ENCODE measurements at regions not wholly inside any gene's neighbourhood (a gene's known extent, or its start where the extent isn't known, plus 50 kb on each side); places are given as distances from the start of the nearest gene placed in this dataset.

DNA sequence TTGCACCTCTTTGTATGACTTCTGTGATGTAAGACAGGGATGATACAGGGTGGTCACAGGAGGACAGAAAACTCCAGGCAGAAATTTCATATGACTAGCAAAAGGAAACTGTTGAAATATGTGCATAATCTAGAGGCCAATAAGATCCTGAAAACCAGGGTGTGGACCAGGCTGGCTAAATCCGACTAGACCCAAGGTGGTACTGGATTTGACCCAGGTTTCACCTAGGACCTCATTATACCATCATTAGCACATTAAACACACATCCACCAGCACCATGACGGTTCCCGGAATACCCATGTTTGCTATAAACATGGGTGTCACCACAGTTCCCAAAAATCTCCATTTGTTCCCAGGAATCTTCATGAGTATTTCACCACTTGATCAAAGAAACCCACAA, 517.1 kb downstream of the ZNF608 start:
- no peak overlapping the region for H3K27ac ChIP-seq
- H3K36me3 ChIP-seq, result no peaks in the 10 kb centered on the region
- DNase-seq (ENCODE audit: low spot score) (no peak), ATAC-seq (ENCODE audit: insufficient number of reproducible peaks, low FRiP score, low read depth) (no peak)
- no peaks in the 10 kb centered on the region for H3K4me1 ChIP-seq (ENCODE audit: control insufficient read depth in 1 of 2, low read depth in 2 of 2)
- no peak overlapping the region for H3K4me3 ChIP-seq
- H3K9me3 ChIP-seq, result no peaks in the 10 kb centered on the region
- no peaks in the 10 kb centered on the region for H3K27me3 ChIP-seq (replicated peaks; ENCODE audit: insufficient read depth)
- no peak for TF ChIP-seq CTCF (IDR thresholded peaks at IDR 0.05)

DNA sequence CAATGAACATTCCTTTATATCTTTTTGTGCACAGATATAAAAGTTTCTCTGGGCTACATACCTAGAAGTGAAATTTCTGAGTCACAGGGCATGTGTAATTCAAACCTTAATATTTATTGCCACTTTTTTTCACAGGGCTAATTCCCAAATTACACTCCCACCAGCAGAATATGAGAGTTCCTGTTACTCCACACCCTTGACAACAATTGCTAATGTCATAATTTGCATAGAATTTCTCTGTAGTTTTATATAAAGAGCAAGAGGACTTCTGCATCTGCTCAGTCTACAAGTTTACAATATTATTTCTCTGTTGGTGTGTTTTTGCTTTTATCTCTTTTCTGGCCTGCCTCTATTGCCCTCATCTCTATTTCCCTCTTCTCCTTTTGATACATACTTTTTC, 518.5 kb downstream of the ZNF608 start:
- TF ChIP-seq CTCF (IDR thresholded peaks at IDR 0.05), result no peak
- Histone ChIP-seq H3K9me3 (no peaks in the 10 kb centered on the region), H3K27me3 (replicated peaks; ENCODE audit: insufficient read depth) (no peaks in the 10 kb centered on the region), H3K4me1 (ENCODE audit: control insufficient read depth in 1 of 2, low read depth in 2 of 2) (no peaks in the 10 kb centered on the region), H3K27ac (no peak overlapping the region), H3K36me3 (no peaks in the 10 kb centered on the region), H3K4me3 (no peak overlapping the region)
- ATAC-seq (ENCODE audit: insufficient number of reproducible peaks, low FRiP score, low read depth) (no peak), DNase-seq (ENCODE audit: low spot score) (no peak)

GRCh38 chr5:124220418-124220817, 526.0 kb downstream of the ZNF608 start:
- no peak for TF ChIP-seq CTCF (IDR thresholded peaks at IDR 0.05)
- Histone ChIP-seq H3K36me3 (no peaks in the 10 kb centered on the region), H3K9me3 (no peaks in the 10 kb centered on the region), H3K27me3 (replicated peaks; ENCODE audit: insufficient read depth) (no peaks in the 10 kb centered on the region), H3K4me3 (no peak overlapping the region), H3K4me1 (ENCODE audit: control insufficient read depth in 1 of 2, low read depth in 2 of 2) (no peaks in the 10 kb centered on the region), H3K27ac (no peak overlapping the region)
- DNase-seq (ENCODE audit: low spot score) (no peak), ATAC-seq (ENCODE audit: insufficient number of reproducible peaks, low FRiP score, low read depth) (no peak)

DNA sequence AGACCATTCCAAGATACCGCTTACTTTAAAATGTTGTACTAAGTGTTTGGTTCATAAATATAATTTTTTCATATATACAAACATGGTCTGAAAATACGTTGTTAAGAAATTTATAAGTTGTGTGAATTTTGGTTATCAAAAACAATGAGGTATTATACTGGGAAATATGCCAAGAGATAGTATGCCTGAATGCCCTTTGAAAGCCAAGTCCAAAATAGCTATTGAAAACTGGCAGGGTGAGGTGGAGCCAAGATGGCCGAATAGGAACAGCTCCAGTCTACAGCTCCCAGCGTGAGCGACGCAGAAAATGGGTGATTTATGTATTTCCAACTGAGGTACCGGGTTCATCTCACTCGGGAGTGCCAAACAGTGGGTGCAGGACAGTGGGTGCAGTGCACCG, 533.5 kb downstream of the ZNF608 start:
- no peak overlapping the region for H3K27ac ChIP-seq
- H3K4me3 ChIP-seq, result no peak overlapping the region
- no peak for ATAC-seq (ENCODE audit: insufficient number of reproducible peaks, low FRiP score, low read depth)
- H3K4me1 ChIP-seq (ENCODE audit: control insufficient read depth in 1 of 2, low read depth in 2 of 2), result no peaks in the 10 kb centered on the region
- H3K9me3 ChIP-seq, result no peaks in the 10 kb centered on the region
- DNase-seq (ENCODE audit: low spot score), result no peak
- H3K27me3 ChIP-seq (replicated peaks; ENCODE audit: insufficient read depth), result no peaks in the 10 kb centered on the region
- no peaks in the 10 kb centered on the region for H3K36me3 ChIP-seq
- no peak for TF ChIP-seq CTCF (IDR thresholded peaks at IDR 0.05)

- H3K9me3 ChIP-seq, result no peaks in the 10 kb centered on the region
- H3K36me3 ChIP-seq, result no peaks in the 10 kb centered on the region
- no peak overlapping the region for H3K27ac ChIP-seq
- H3K4me3 ChIP-seq, result no peak overlapping the region
- ATAC-seq (ENCODE audit: insufficient number of reproducible peaks, low FRiP score, low read depth) (no peak), DNase-seq (ENCODE audit: low spot score) (no peak)
- no peaks in the 10 kb centered on the region for H3K27me3 ChIP-seq (replicated peaks; ENCODE audit: insufficient read depth)
- TF ChIP-seq CTCF (IDR thresholded peaks at IDR 0.05), result no peak
- H3K4me1 ChIP-seq (ENCODE audit: control insufficient read depth in 1 of 2, low read depth in 2 of 2), result no peaks in the 10 kb centered on the region
These were observed 536.1 kb downstream of the ZNF608 start for GRCh38 chr5:124210111-124210910.

Measured in thoracic aorta (tissue), 2 donors.